GM23338 (cell line): ENCODE measurements at regions not wholly inside any gene's neighbourhood (a gene's known extent, or its start where the extent isn't known, plus 50 kb on each side); places are given as distances from the start of the nearest gene placed in this dataset.

Experiments
- ATAC-seq: fragments of 200-7000 bp; cut with Tn5 transposase; 3 replicates; pipeline ENCODE4 v1.9.1; 2020
- DNase-seq: peaks from one replicate; pipeline ENCODE4 v3.0.0-alpha.2; 2015; ENCODE audit warnings: low spot score
- H2AFZ ChIP-seq: fragments of 200-600 bp; sonication (generic); 2 replicates; pipeline ENCODE4 v1.8.0; 2016; ENCODE audit warnings: antibody characterized with exemption, mild to moderate bottlenecking, moderate library complexity
- H3F3A ChIP-seq: fragments of 200-600 bp; sonication (generic); replicated peaks from 2 replicates; pipeline ENCODE4 v1.8.0; 2017; ENCODE audit warnings: antibody characterized with exemption, mixed run types, low read depth
- H3K27ac ChIP-seq: fragments of 200-600 bp; sonication (generic); 2 replicates; pipeline ENCODE4 v1.6.1; 2016; ENCODE audit warnings: low read depth
- H3K27me3 ChIP-seq: fragments of 200-600 bp; sonication (generic); 2 replicates; pipeline ENCODE4 v1.8.0; 2016; ENCODE audit warnings: mild to moderate bottlenecking, mixed run types, moderate library complexity; ENCODE audit not compliant: insufficient read depth
- H3K36me3 ChIP-seq: fragments of 200-600 bp; sonication (generic); 2 replicates; pipeline ENCODE4 v1.8.0; 2016; ENCODE audit warnings: mild to moderate bottlenecking; ENCODE audit not compliant: insufficient read depth
- H3K4me1 ChIP-seq: fragments of 200-600 bp; sonication (generic); 2 replicates; pipeline ENCODE4 v1.8.0; 2016; ENCODE audit warnings: mild to moderate bottlenecking, moderate library complexity; ENCODE audit not compliant: insufficient read depth
- H3K4me2 ChIP-seq: fragments of 200-600 bp; sonication (generic); 2 replicates; pipeline ENCODE4 v1.7.1; 2017; ENCODE audit warnings: mixed run types
- H3K4me3 ChIP-seq: fragments of 200-600 bp; sonication (generic); 2 replicates; pipeline ENCODE4 v1.6.1; 2016; ENCODE audit warnings: mixed run types
- H3K79me2 ChIP-seq: fragments of 200-600 bp; sonication (generic); replicated peaks from 2 replicates; pipeline ENCODE4 v1.8.0; 2017; ENCODE audit warnings: mild to moderate bottlenecking; ENCODE audit not compliant: insufficient read depth
- H3K9me2 ChIP-seq: fragments of 200-600 bp; sonication (generic); 2 replicates; pipeline ENCODE4 v1.8.0; 2017; ENCODE audit not compliant: insufficient read depth
- H4K20me1 ChIP-seq: fragments of 200-600 bp; sonication (generic); replicated peaks from 2 replicates; pipeline ENCODE4 v1.8.0; 2017; ENCODE audit warnings: mild to moderate bottlenecking; ENCODE audit not compliant: insufficient read depth
- H3K27ac Mint-ChIP-seq: 2 replicates; pipeline ENCODE4 v1.8.0; 2020; ENCODE audit warnings: inconsistent platforms, mild to moderate bottlenecking, moderate library complexity, mixed read lengths
- H3K27me3 Mint-ChIP-seq: 3 replicates; pipeline ENCODE4 v1.8.0; 2022; ENCODE audit warnings: low read depth, mild to moderate bottlenecking, moderate library complexity, mixed read lengths, inconsistent platforms; ENCODE audit not compliant: insufficient read depth, poor library complexity
- H3K36me3 Mint-ChIP-seq: 3 replicates; pipeline ENCODE4 v1.8.0; 2021; ENCODE audit warnings: low read depth, mild to moderate bottlenecking, inconsistent platforms, moderate library complexity, mixed read lengths
- H3K4me1 Mint-ChIP-seq: 3 replicates; pipeline ENCODE4 v1.8.0; 2020; ENCODE audit warnings: mild to moderate bottlenecking, inconsistent platforms, mixed read lengths
- H3K4me3 Mint-ChIP-seq: 3 replicates; pipeline ENCODE4 v1.8.0; 2021; ENCODE audit warnings: moderate library complexity, mild to moderate bottlenecking, inconsistent platforms, mixed read lengths
- H3K9me3 Mint-ChIP-seq: 3 replicates; pipeline ENCODE4 v1.8.0; 2020; ENCODE audit warnings: moderate library complexity, mild to moderate bottlenecking, inconsistent platforms, mixed read lengths
- CREB1 ChIP-seq: fragments of 250-450 bp; sonication (Bioruptor Pico); IDR thresholded peaks from 2 replicates; pipeline ENCODE4 v1.5.0; 2020; ENCODE audit warnings: low read depth, mild to moderate bottlenecking, moderate library complexity
- CTCF ChIP-seq, 2 experiments: fragments of 200-600 bp in 1 of 2; sonication (generic) in 1 of 2; conservative IDR thresholded peaks; 2 replicates each; pipeline versions ENCODE4 v1.5.1 to v1.6.1; 2016 to 2017; ENCODE audit warnings: antibody characterized with exemption in 2 of 2, low read depth in 2 of 2, mild to moderate bottlenecking in 2 of 2, moderate library complexity in 1 of 2
- ETS1 ChIP-seq: IDR thresholded peaks from 2 replicates; pipeline ENCODE4 v1.6.1; 2016; ENCODE audit warnings: antibody characterized with exemption
- EZH2 ChIP-seq: fragments of 200-600 bp; sonication (generic); IDR thresholded peaks from one replicate; pipeline ENCODE4 v1.8.0; 2017; ENCODE audit warnings: antibody characterized with exemption, mild to moderate bottlenecking, low read depth; ENCODE audit not compliant: unreplicated experiment
- EZH2phosphoT487 ChIP-seq: fragments of 200-600 bp; sonication (generic); IDR thresholded peaks from one replicate; pipeline ENCODE4 v1.8.1; 2018; ENCODE audit warnings: antibody characterized with exemption; ENCODE audit not compliant: unreplicated experiment
- JUNB ChIP-seq: IDR thresholded peaks from one replicate; pipeline ENCODE4 v1.6.1; 2016; ENCODE audit warnings: antibody characterized with exemption; ENCODE audit not compliant: unreplicated experiment
- REST ChIP-seq: IDR thresholded peaks from one replicate; pipeline ENCODE4 v1.6.1; 2018; ENCODE audit warnings: antibody characterized with exemption; ENCODE audit not compliant: unreplicated experiment
- STAT1 ChIP-seq: IDR thresholded peaks from one replicate; pipeline ENCODE4 v1.6.1; 2016; ENCODE audit warnings: antibody characterized with exemption; ENCODE audit not compliant: unreplicated experiment
- ZNF114 ChIP-seq: fragments of 250-450 bp; sonication (Bioruptor Pico); IDR thresholded peaks from 2 replicates; pipeline ENCODE4 v1.5.0; 2020; ENCODE audit warnings: mild to moderate bottlenecking, moderate library complexity
- ZNF331 ChIP-seq: fragments of 250-450 bp; sonication (Bioruptor Pico); IDR thresholded peaks from 2 replicates; pipeline ENCODE4 v1.5.0; 2020; ENCODE audit warnings: low read depth, mild to moderate bottlenecking, moderate library complexity

GRCh38 chr7:32415936-32416335, 74.2 kb downstream of the LSM5 start (continued):
- TF ChIP-seq REST (no peak), JUNB (no peak), ETS1 (no peak)

GRCh38 chr7:32415519-32415918, 74.7 kb downstream of the LSM5 start:
- Mint-ChIP-seq H3K4me3 (no peak overlapping the region), H3K9me3 (no peaks in the 10 kb centered on the region; the same call in 2 of the 3 replicates), H3K27ac (no peak overlapping the region), H3K36me3 (no peaks in the 10 kb centered on the region), H3K4me1 (no peaks in the 10 kb centered on the region), H3K27me3 (peaks cover 4% of the 10 kb centered on the region)
- Histone ChIP-seq H3K27me3 (no peaks in the 10 kb centered on the region), H3K79me2 (no peaks in the 10 kb centered on the region), H3K36me3 (no peaks in the 10 kb centered on the region), H3F3A (no peaks in the 10 kb centered on the region), H3K9me2 (no peaks in the 10 kb centered on the region), H3K4me3 (no peak overlapping the region), H3K27ac (no peak overlapping the region), H4K20me1 (no peaks in the 10 kb centered on the region), H3K4me2 (no peak overlapping the region), H3K4me1 (no peaks in the 10 kb centered on the region), H2AFZ (no peak overlapping the region)
- ATAC-seq (peak; percentile 54), DNase-seq (no peak)
- no peak for TF ChIP-seq ZNF331 (CRISPR knock-in tag)
- TF ChIP-seq EZH2: no peak
- TF ChIP-seq REST: no peak
- no peak for TF ChIP-seq ETS1
- TF ChIP-seq CREB1 (CRISPR knock-in tag): no peak
- TF ChIP-seq ZNF114 (CRISPR knock-in tag): no peak
- no peak for TF ChIP-seq CTCF (conservative IDR thresholded peaks at IDR 0.05; ENCODE audit: low read depth in 2 of 2)
- no peak for TF ChIP-seq EZH2phosphoT487
- TF ChIP-seq STAT1: no peak
